CD14-positive monocyte (primary cell): ENCODE measurements at regions not wholly inside any gene's neighbourhood (a gene's known extent, or its start where the extent isn't known, plus 50 kb on each side); places are given as distances from the start of the nearest gene placed in this dataset.

Experiments
- DNase-seq, 3 donors: peaks; one replicate each; pipeline ENCODE4 v3.0.0-alpha.2; 2011 to 2022
- H2AFZ ChIP-seq: 2 replicates; pipeline ENCODE4 v1.6.0; 2012; ENCODE audit warnings: mild to moderate bottlenecking, low read depth, low read length, inconsistent platforms; ENCODE audit not compliant: insufficient read depth, poor library complexity, severe bottlenecking
- H3K27ac ChIP-seq, 2 donors: 1 replicate in 1 of 2; 2 replicates in 1 of 2; pipeline ENCODE4 v1.5.1; 2012 to 2013; ENCODE audit warnings: low read length in 2 of 2, control low read depth in 1 of 2, inconsistent platforms in 1 of 2, low read depth in 1 of 2, mild to moderate bottlenecking in 1 of 2
- H3K27me3 ChIP-seq, 2 donors: one replicate each; pipeline versions ENCODE4 v1.6.0 to v1.6.1; 2011 to 2013; ENCODE audit warnings: low read length in 2 of 2; ENCODE audit not compliant: control insufficient read depth in 2 of 2, insufficient read depth in 2 of 2
- H3K36me3 ChIP-seq, 2 donors: replicated peaks in 1 of 2; 1 replicate in 1 of 2; 2 replicates in 1 of 2; pipeline versions ENCODE4 v1.5.1 to v1.6.1; 2012 to 2013; ENCODE audit warnings: low read length in 2 of 2, control low read depth in 1 of 2, inconsistent platforms in 1 of 2, mild to moderate bottlenecking in 1 of 2; ENCODE audit not compliant: insufficient read depth in 2 of 2, control insufficient read depth in 1 of 2
- H3K4me1 ChIP-seq, 2 donors: 1 replicate in 1 of 2; 2 replicates in 1 of 2; pipeline versions ENCODE4 v1.5.1 to v1.6.1; 2012 to 2013; ENCODE audit warnings: low read length in 2 of 2, control low read depth in 1 of 2, inconsistent platforms in 1 of 2, mild to moderate bottlenecking in 1 of 2, moderate library complexity in 1 of 2; ENCODE audit not compliant: insufficient read depth in 2 of 2, control insufficient read depth in 1 of 2
- H3K4me2 ChIP-seq: replicated peaks from 2 replicates; pipeline ENCODE3; 2012; ENCODE audit warnings: low read length, moderate library complexity, mild to moderate bottlenecking; ENCODE audit not compliant: poor library complexity, severe bottlenecking; ENCODE audit errors: extremely low read depth
- H3K4me3 ChIP-seq, 3 experiments: fragments of 200-600 bp in 1 of 3; sonication (generic) in 1 of 3; replicated peaks in 1 of 3; 1 replicate in 2 of 3; 2 replicates in 1 of 3; pipeline ENCODE4 v1.5.1; 2011 to 2013; ENCODE audit warnings: low read length in 3 of 3, mild to moderate bottlenecking in 3 of 3, control low read depth in 2 of 3, low read depth in 2 of 3, inconsistent platforms in 1 of 3, moderate library complexity in 1 of 3
- H3K79me2 ChIP-seq: 2 replicates; pipeline ENCODE4 v1.6.0; 2012; ENCODE audit warnings: mild to moderate bottlenecking, control low read depth, inconsistent platforms, low read length, moderate library complexity; ENCODE audit not compliant: insufficient read depth
- H3K9ac ChIP-seq: 2 replicates; pipeline ENCODE4 v1.6.0; 2017; ENCODE audit warnings: low read length, mild to moderate bottlenecking; ENCODE audit not compliant: insufficient read depth, poor library complexity, severe bottlenecking
- H3K9me3 ChIP-seq, 2 donors: replicated peaks in 1 of 2; 1 replicate in 1 of 2; 2 replicates in 1 of 2; pipeline versions ENCODE4 v1.5.1 to v1.6.1; 2012 to 2013; ENCODE audit warnings: low read length in 2 of 2, control low read depth in 1 of 2; ENCODE audit not compliant: control insufficient read depth in 1 of 2, insufficient read depth in 1 of 2
- H4K20me1 ChIP-seq: 2 replicates; pipeline ENCODE4 v1.6.0; 2012; ENCODE audit warnings: mild to moderate bottlenecking, low read length, control low read depth, moderate library complexity; ENCODE audit not compliant: insufficient read depth
- H3K27ac Mint-ChIP-seq, 7 donors: one replicate each; pipeline ENCODE4 v1.8.0; 2020; ENCODE audit warnings: mild to moderate bottlenecking in 7 of 7, mixed read lengths in 7 of 7, moderate library complexity in 6 of 7, inconsistent platforms in 2 of 7
- H3K27me3 Mint-ChIP-seq, 3 donors: one replicate each; pipeline ENCODE4 v1.8.0; 2021 to 2022; ENCODE audit warnings: low read depth in 3 of 3, mild to moderate bottlenecking in 3 of 3, mixed read lengths in 3 of 3, moderate library complexity in 3 of 3, inconsistent platforms in 1 of 3
- H3K36me3 Mint-ChIP-seq, 2 donors: one replicate each; pipeline ENCODE4 v1.8.0; 2020; ENCODE audit warnings: mixed read lengths in 2 of 2, inconsistent platforms in 1 of 2, mild to moderate bottlenecking in 1 of 2
- H3K4me1 Mint-ChIP-seq: one replicate; pipeline ENCODE4 v1.8.0; 2020; ENCODE audit warnings: mild to moderate bottlenecking, mixed read lengths
- H3K4me3 Mint-ChIP-seq, 2 donors: one replicate each; pipeline ENCODE4 v1.8.0; 2020; ENCODE audit warnings: mild to moderate bottlenecking in 2 of 2, mixed read lengths in 2 of 2, moderate library complexity in 1 of 2
- H3K9me3 Mint-ChIP-seq, 7 donors: one replicate each; pipeline ENCODE4 v1.8.0; 2020 to 2022; ENCODE audit warnings: mixed read lengths in 7 of 7, mild to moderate bottlenecking in 6 of 7, moderate library complexity in 6 of 7, inconsistent platforms in 2 of 7
- WGBS: methylation state at CpG from one replicate; pipeline ENCODE4 v1.1.5; 2013; ENCODE audit warnings: missing lambda C conversion rate; ENCODE audit not compliant: insufficient coverage; 5-methylcytosine and 5-hydroxymethylcytosine counted together
- intact Hi-C, 2 donors: fragments of 100-400 bp; cut with micrococcal nuclease; formaldehyde crosslinking; loops; one replicate each; pipeline versions ENCODE4 v1.15.0 to v1.15.1; 2023
- TF ChIP-seq, protein P1 (sequence below): fragments of 200-600 bp; IDR thresholded peaks from one replicate; pipeline ENCODE4 v1.8.0; 2022; ENCODE audit warnings: antibody characterized with exemption, mild to moderate bottlenecking

DNA sequence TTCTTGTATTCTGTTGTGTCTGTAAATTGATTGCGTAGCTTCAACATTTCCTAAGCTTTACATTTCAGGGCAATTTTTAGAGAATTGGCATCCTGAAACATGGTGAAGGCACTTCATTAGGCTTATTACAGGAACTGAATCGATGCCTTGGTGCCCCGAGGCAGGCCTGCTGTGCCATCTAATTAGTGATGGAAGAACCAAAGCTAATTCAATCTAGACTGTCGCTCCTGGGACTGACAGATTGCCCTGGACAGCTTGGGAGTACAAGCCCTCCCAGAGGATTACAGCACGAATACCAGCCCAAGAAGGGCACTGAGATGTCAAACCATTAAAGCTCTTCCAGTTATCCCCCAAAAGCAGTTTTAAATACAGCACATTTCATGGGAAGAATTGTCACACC lies 243.2 kb upstream of the ZC3H12C start:
- Histone ChIP-seq H3K9me3 (no peaks in the 10 kb centered on the region), H3K36me3 (no peaks in the 10 kb centered on the region), H3K27me3 (no peaks in the 10 kb centered on the region), H3K79me2 (no peaks in the 10 kb centered on the region), H3K4me1 (no peaks in the 10 kb centered on the region), H4K20me1 (no peaks in the 10 kb centered on the region), H3K4me2 (no peak overlapping the region), H2AFZ (no peak overlapping the region), H3K4me3 (no peak overlapping the region), H3K9ac (no peak overlapping the region), H3K27ac (no peak overlapping the region)
- intact Hi-C loops: no loop called here
- Mint-ChIP-seq H3K27ac (no peak overlapping the region), H3K36me3 (no peaks in the 10 kb centered on the region), H3K27me3 (peaks cover 0 to 2% (median 1%) of the 10 kb centered on the region in 3 donors), H3K4me3 (no peak overlapping the region), H3K4me1 (no peaks in the 10 kb centered on the region), H3K9me3 (no peaks in the 10 kb centered on the region)
- no peak for DNase-seq
- 94% methylated on average over 3 of the region's 5 CpGs for WGBS
- TF ChIP-seq, protein P1, sequence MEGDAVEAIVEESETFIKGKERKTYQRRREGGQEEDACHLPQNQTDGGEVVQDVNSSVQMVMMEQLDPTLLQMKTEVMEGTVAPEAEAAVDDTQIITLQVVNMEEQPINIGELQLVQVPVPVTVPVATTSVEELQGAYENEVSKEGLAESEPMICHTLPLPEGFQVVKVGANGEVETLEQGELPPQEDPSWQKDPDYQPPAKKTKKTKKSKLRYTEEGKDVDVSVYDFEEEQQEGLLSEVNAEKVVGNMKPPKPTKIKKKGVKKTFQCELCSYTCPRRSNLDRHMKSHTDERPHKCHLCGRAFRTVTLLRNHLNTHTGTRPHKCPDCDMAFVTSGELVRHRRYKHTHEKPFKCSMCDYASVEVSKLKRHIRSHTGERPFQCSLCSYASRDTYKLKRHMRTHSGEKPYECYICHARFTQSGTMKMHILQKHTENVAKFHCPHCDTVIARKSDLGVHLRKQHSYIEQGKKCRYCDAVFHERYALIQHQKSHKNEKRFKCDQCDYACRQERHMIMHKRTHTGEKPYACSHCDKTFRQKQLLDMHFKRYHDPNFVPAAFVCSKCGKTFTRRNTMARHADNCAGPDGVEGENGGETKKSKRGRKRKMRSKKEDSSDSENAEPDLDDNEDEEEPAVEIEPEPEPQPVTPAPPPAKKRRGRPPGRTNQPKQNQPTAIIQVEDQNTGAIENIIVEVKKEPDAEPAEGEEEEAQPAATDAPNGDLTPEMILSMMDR: no peak

DNA sequence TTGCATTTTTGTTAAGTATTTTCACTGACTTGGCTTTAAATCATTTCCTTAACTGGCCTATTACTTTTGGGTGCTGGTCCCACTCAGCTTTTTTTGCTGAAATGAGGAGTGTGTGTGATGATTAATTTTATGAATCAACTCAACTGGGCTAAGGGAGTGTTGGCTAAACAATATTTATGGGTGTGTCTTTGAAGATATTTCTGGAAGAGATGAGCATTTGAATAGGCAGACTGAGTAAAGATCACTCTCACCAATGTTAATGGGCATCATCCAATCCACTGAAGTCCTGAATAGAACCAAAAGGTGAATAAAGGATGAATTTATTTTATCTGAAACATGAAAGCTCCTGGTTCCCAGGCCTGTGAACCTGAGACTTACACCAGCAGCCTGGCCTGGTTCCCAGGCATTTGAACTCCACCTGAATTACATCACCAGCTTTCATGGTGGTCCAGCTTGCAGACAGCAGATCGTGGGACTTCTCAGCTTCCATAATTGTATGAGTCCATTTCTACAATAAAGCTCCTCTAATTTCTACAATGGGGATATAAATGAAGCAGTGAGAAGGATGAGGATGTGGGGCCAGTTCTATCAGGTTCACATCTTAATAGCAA lies 241.3 kb upstream of the ZC3H12C start:
- Histone ChIP-seq H3K4me3 (no peak overlapping the region), H3K4me2 (no peak overlapping the region), H3K36me3 (no peaks in the 10 kb centered on the region), H3K4me1 (no peaks in the 10 kb centered on the region), H3K79me2 (no peaks in the 10 kb centered on the region), H4K20me1 (no peaks in the 10 kb centered on the region), H2AFZ (no peak overlapping the region), H3K27me3 (no peaks in the 10 kb centered on the region), H3K27ac (no peak overlapping the region), H3K9ac (no peak overlapping the region), H3K9me3 (no peaks in the 10 kb centered on the region)
- TF ChIP-seq, protein P1: no peak
- H3K4me3 Mint-ChIP-seq: no peak overlapping the region
- H3K9me3 Mint-ChIP-seq: no peaks in the 10 kb centered on the region
- peaks cover 0 to 2% (median 1%) of the 10 kb centered on the region in 3 donors for H3K27me3 Mint-ChIP-seq
- no peak overlapping the region for H3K27ac Mint-ChIP-seq
- no peak for DNase-seq
- intact Hi-C loops: no loop called here
- no CpG with 5 or more reads among the region's 1 CpG for WGBS
- no peaks in the 10 kb centered on the region for H3K36me3 Mint-ChIP-seq
- no peaks in the 10 kb centered on the region for H3K4me1 Mint-ChIP-seq
